NCI-H187 (cell line): ENCODE measurements at regions not wholly inside any gene's neighbourhood (a gene's known extent, or its start where the extent isn't known, plus 50 kb on each side); places are given as distances from the start of the nearest gene placed in this dataset.
A peak's percentile ranks its signal among the peaks of the same experiment; 100 is the strongest.

ENCODE experiments used
- DNase-seq, 2 experiments: peaks; one replicate each; lab custom pipeline; 2025; lab: John Stamatoyannopoulos, UW

GRCh38 chr1:36721261-36721660, 238.5 kb upstream of the CSF3R start:
- DNase-seq = no peak

- DNase-seq = no peak
These were observed 234.7 kb upstream of the CSF3R start for GRCh38 chr1:36717431-36717830.

DNA sequence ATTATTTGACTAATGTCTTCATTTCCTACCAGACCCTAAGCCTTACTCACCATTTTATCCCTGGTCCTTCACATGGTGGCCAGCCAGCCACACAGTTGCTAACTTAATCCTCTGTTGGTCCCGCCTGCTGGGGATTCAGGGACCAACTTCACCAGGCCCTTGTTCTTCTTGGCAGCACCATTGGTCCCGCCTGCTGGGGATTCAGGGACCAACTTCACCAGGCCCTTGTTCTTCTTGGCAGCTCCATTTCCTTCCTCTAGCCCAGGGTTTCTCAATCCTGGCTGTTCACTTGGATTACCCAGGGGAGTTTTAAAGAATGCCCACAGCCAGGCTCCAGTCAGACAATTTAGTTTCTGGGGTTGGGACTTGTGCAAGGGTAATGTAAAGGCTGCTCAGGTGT, 233.1 kb upstream of the CSF3R start:
- DNase-seq = no peak

- no peak for DNase-seq
These were observed 231.6 kb upstream of the CSF3R start for GRCh38 chr1:36714301-36714700.

DNA sequence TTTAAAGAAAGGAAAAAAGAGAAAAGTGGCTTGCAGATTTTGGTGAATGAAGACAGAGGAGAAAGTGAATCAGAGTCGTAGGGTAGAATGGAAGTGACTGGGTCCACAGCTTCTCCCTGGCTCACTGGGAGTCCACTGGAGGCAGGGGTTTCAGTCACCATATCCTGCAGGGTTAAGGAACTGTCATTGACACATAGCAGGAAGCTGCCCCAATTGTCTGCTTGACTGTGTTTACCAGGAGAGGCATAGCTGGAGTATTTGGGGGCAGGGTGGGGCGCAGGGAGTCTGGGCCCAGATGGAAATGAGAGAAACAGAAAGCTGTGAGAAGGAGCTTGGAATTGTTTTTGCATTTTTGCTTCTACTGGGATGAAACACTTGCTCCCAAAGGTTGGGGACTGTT, 228.8 kb upstream of the CSF3R start:
- DNase-seq = no peak

GRCh38 chr1:36710951-36711350, 228.2 kb upstream of the CSF3R start:
- DNase-seq = no peak

DNA sequence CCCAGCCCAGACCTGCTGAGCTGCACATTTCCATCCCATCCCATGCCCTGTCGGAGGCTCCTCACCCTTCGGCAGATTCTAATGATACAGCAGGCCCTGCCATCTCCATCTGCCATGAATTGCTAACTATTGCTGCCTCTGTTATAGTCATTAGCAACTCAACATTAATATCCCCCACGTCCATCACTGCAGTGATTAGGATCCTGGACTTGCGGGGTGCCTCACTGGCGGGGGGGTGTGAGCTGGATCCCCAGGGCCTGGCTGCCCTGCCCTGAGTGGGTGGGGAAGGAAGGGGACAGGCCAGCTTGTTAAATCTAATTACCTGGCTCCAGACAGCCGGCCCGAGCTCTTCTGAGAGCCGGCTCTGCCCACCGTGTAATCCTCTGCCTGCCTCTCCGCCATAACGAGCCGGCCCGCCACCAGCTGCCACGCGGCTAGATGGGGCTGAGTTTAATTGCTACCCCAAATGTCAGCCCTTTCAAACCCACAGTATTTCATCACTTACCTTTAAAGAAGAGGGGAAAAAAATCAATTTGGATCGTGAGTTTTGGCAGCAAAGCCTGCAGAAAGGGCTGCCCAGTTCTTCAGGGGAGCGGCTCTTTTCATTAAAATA, 227.3 kb upstream of the CSF3R start:
- DNase-seq = no peak

DNA sequence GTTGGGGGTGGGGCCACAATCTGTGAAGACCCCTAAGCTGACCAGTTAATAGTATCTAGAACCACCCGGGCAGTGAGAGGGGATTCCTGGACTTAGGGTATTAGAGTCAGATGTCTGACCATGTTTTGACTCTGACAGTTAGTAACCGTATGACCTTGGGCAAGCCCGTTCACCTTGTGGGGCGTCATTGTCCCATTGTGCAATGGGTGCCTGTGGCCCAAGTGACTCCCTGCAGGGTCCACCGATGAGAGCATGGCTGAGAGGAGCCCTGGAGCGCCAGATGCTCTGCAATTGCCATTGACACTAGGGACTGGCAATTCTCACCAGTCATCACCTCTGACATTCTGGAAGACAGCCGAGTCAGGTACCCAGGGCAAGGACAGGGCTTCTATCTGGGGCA, 225.9 kb upstream of the CSF3R start:
- no peak for DNase-seq

DNA sequence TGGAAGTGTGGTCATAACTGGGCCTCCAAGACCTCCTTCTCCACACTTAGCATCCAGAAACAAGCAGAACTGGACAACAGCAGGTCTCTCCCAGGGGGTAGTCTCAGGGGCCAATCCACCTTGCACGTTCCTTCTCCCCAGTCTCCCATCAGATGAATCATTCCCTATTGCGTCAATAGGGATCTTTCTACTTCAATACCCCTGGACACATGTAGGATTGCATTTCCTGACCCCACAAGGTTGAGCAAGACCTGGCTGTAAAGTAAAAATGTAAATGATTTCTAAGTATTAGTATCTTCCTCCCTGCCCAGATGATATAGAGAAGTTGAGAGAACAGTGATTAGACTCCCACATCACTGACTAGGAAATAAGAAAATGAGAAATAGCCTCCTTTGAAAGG, 224.5 kb upstream of the CSF3R start:
- DNase-seq = no peak

DNA sequence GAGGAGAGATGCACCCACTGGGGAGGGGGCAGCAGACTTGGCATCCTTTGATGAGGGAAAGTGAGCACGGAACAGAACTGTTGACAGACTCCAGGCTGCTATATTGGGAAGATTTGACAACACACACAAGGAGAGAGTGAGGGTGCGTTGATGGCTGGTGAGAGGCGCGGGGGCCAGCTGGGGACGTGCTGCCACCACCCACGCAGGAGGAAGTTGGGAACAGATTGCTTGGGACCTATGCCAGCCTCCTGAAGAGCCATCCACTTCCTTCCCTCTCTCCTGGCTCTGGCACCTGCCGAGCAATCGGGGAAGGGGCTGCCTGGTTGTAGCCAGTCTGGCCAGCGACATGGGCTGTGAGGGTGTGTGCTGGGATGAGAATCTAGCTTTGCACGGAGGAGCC, 223.7 kb upstream of the CSF3R start:
- no peak for DNase-seq

DNA sequence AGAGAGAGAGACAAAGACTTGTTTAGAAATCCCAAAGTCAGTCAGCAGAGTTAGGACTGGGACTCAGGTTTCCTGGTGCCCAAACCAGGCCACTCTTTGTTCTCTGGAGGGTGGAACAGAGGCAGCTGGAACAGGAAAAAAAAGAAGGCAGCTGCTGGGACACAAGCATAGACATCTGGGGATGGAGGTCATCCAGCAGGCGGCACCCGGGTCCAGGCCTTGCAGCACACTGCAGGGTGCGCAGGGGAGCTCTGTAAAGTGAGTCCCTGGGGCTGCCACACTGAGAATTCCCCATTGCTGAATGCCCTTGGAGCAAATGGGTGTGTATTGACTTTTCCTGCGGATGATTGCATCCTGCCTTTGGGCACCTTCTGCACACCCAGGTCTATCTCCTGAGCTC, 222.9 kb upstream of the CSF3R start:
- DNase-seq = no peak

DNA sequence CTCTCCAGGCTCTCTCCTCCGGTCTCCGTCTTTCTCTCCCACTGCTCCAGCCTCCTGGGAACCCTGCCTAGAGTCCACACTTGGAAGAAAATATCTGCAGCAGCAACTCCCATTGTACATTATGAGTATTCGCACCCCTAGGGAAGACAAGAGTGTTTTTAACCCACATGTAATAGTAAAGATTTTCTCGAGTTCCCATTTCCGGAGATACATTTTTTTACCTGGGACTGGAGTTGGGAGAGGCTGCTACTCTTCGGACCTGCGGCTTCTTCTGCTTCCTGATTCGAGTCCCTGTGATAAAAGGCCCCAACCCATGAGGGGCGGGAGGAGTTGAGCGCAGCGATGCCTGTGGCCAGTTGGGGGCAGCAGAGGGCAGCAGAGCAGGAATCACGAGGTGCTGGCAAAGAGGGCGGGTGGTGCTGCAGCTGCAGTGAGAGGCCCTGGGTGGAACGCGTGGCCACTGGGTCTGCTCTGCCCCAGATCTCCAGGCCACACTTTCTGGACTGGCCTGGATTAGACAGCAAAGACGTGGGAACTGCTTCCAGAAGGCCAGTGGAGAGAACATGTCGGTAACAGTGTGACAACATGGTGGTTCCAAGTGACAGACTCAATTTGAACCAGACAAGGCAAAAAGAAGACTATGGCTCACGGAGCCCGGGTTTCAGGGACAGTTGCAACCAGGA, 221.0 kb upstream of the CSF3R start:
- DNase-seq = peak; percentile 64 to 73

- no peak for DNase-seq
These were observed 220.2 kb upstream of the CSF3R start for GRCh38 chr1:36702963-36703362.

DNA sequence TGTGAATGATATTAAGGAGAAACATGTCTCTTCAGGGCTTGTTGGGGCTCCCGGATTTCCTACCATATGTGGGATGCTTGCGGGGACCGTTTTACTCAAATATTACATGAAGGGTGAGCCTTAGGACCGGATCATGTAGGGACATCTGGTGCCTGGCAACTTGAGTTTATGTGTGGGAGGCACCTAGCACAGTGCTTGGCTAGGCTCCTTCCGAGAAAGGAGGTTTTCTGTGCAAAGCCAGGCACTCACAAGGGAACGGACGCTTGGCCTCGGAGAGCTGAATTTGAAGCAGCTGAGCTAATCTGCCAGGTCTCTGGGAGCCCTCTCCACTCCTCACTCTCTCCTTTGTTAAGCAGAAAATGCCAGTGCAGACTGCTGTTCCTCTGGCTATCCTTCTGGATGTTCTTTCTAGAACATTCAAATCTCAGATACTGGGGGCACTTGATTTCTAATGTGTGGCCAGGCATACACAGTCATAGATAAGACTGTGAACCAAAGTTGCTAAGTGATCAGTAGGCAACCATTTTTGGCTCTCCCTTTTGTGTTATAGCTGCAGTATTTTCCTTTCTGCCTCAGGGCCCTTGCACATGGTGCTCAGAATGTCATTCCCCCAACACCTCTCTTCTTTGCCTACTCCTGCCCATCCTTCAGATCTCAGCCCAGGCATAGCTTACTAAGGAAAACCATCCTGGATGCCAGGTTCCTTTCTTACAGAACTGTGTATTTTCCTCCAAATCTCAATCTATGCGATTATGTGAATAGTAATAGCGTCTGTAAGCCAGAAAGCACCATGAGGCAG, 216.6 kb upstream of the CSF3R start:
- no peak for DNase-seq

DNA sequence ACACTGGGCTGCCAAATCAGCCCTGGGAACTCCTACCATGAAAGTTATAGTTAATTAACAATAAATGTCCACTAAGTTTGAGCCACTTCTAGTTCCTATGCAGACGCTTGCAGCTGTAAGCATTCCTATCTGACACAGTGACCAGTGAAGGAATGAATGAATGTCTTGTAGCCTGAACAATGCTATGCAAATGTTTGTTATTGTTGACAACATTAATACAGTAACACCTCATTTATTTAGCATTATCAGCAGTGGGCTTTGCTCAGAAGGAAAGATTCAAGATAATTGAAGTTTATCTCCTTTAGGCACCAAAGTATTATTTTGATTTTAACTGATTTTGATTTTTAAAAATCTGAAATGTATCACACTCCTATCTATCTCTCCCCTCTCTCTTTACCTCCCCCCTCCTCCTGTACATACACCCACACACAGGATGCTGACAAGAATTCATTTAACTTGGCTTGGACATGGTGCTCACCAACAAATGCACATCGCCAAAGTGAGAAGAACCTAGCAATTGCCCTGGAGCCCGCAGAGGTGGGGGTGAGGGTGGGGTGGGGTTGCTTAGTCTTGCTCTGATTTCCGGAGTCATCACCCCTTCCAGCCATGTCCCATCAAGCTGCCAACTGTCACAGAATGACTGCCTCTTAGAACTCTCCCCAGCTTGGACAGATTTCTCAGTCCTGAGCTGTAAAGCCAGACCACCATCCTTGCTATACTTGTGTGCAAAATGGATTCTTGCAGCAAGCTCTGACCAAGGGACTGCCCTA, 215.3 kb upstream of the CSF3R start:
- no peak for DNase-seq

DNA sequence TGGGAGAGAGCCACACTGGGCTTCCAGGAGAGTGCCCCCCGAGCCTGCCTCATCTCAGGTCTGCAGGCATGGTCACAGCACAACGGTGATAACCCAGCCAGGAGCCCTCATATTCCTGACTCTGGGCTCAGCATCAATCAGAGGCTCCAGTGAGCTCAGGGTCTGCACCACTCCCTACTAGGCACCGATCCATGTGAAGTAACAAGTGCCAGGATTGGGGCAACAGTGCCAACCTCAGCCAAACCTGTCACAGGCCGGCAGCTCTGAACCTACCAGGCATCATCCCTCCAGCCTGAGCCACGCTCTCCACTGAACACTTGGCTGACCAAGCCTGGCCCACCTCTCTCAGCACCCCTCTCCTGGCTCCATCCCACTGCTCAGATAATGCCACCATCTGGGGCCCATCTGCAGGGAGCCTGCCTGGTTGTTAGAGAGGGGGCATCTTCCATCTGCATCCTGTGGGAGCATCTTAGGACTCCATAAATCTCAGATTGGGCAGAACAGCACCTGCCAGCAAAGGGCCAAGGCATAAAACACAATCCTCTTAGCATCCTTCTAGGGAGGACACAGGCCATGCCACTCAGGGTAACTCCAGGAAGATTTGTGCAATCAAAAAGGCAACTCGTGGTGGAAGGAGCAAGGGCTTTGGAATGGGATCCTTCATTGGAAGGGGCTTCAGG, 213.7 kb upstream of the CSF3R start:
- DNase-seq = no peak

GRCh38 chr1:36693603-36694002, 210.9 kb upstream of the CSF3R start:
- no peak for DNase-seq

DNA sequence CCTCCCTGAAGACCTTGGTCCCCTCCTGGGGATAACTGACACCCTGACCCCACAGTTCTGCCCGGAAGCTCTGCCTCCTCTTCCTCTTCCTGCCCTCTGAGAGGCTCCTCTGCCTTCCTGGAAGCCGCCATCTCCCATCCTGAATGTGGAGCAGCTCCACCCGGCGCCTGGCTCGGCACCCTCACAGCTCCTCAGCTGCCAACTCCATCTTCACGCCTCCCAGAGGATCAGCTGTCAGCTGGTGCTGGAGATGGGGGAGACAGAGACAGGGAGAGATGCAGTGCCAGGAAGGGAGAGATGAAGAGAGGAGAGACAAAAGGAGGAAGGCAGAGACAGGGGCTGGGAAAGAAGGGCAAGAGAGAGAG, 210.4 kb upstream of the CSF3R start:
- DNase-seq = no peak

GRCh38 chr1:36692465-36693160, 209.9 kb upstream of the CSF3R start:
- no peak for DNase-seq

DNA sequence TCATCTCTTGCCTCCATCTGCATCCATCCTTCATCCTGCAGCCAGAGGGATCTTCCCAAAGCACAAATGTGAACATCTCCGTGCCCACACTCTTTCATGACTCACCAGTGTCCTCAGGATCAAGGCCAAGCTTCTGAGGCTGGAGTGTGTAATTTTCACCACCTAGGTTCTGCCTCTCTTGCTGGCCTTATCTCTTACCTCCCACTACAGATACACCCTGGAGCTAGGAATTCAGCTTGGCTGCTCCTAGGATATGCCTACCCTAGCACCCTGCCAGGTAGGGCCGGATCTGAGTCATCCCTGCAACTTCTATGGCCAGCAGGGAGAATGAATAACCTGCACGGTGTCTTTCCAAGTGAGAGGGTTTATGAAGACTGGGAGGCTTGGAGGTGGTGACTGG, 208.7 kb upstream of the CSF3R start:
- DNase-seq = no peak

DNA sequence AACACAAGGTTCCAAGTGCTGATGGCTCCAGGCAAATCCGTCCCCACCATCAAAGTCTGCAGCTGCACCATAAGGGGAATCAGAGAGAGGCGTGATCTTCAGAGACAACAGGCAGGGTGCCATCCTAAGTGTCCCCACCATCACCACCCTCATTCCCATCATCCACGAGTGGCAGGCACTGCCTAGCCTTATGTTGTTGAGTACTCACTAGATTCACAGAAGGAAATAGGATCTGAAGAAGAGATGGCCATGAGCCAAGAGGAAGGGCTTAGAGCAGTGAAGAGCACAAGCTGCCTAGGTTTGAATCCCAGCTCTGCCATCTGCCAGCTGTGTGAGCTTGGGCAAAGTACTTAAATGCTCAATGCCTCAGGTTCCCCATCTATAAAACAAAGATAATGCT, 207.3 kb upstream of the CSF3R start:
- no peak for DNase-seq
